ENCODE measurements at regions not wholly inside any gene's neighbourhood (a gene's known extent, or its start where the extent isn't known, plus 50 kb on each side); places are given as distances from the start of the nearest gene placed in this dataset.

- TF ChIP-seq REST (IDR thresholded peaks at IDR 0.05; ENCODE audit: borderline replicate concordance) = peak; percentile 91
- TF ChIP-seq REST (CRISPR knock-in tag; IDR thresholded peaks at IDR 0.05; ENCODE audit: low read depth) = no peak
- TF ChIP-seq ZC3H4 (CRISPR knock-in tag; IDR thresholded peaks at IDR 0.05; ENCODE audit: borderline replicate concordance) = no peak
- TF ChIP-seq RAD51 (IDR thresholded peaks at IDR 0.05; ENCODE audit: borderline replicate concordance, low read depth) = peak; percentile 67
- peak; percentile 54; the same call in 1 of the 2 replicates for TF ChIP-seq TOE1 (IDR thresholded peaks at IDR 0.05; ENCODE audit: borderline replicate concordance)
- no peak for TF ChIP-seq TOE1 (CRISPR knock-in tag; IDR thresholded peaks at IDR 0.05; ENCODE audit: borderline replicate concordance, low read depth)
- no peak for TF ChIP-seq HNRNPLL (IDR thresholded peaks at IDR 0.05; ENCODE audit: low read depth, low read length, poor library complexity, severe bottlenecking)
- peak; percentile 44; the same call in 1 of the 2 replicates for TF ChIP-seq BHLHE40 (IDR thresholded peaks at IDR 0.05; ENCODE audit: low read length)
- TF ChIP-seq ADNP (tag; IDR thresholded peaks at IDR 0.05) = no peak
- no peak for TF ChIP-seq TRIM24 (IDR thresholded peaks at IDR 0.05)
- peak; percentile 83 to 90 for TF ChIP-seq RAD21 (CRISPR knock-in tag; conservative IDR thresholded peaks at IDR 0.05 in 1 of 2, IDR thresholded peaks at IDR 0.05 in 1 of 2)
- no peak for TF ChIP-seq KDM2B (CRISPR knock-in tag; IDR thresholded peaks at IDR 0.05)
- peak; percentile 69 for TF ChIP-seq DEAF1 (CRISPR knock-in tag; IDR thresholded peaks at IDR 0.05)
- peak; percentile 58 for TF ChIP-seq TFE3 (CRISPR knock-in tag; IDR thresholded peaks at IDR 0.05)
- TF ChIP-seq L3MBTL2 (IDR thresholded peaks at IDR 0.05) = peak; percentile 70
These were observed 147.4 kb upstream of the EGLN3 start (continued) for GRCh38 chr14:34098045-34098984.

Measured in K562 (cell line).